Activated naive CD8-positive, alpha-beta T cell treated with anti-CD3 and anti-CD28 coated beads, Interleukin-2, amount 50 U/mL, for 16 hours (primary cell): ENCODE measurements at regions not wholly inside any gene's neighbourhood (a gene's known extent, or its start where the extent isn't known, plus 50 kb on each side); places are given as distances from the start of the nearest gene placed in this dataset.
"Not testable (repeated sequence)": the region's sequence is repeated elsewhere in the genome, so short reads cannot be mapped to it uniquely, and the experiment has no call there.

ENCODE experiments used
- DNase-seq: peaks from one replicate; pipeline ENCODE4 v3.0.0-alpha.2; 2020; ENCODE audit warnings: low read depth, low spot score

DNA sequence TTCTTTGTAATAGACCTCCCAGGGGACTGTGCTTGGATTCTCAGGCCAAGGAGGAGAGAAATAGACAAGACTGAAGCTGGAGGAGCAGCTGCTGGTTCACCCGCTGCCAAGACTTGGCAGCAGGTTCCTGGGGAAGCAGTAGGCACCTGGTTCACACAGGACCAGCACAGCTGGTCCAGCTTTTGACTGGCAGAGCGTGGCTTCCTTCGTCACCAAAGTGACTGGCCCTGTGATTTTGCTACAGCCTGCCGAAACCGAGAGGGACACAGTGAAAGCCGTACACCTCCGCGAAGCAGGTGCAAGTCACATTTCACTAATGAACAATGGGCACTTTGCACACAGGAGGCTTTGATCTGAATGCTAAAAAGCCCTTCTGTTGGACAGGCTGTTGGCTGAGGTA lies 199.0 kb downstream of the RNF144B start:
- DNase-seq: no peak

DNA sequence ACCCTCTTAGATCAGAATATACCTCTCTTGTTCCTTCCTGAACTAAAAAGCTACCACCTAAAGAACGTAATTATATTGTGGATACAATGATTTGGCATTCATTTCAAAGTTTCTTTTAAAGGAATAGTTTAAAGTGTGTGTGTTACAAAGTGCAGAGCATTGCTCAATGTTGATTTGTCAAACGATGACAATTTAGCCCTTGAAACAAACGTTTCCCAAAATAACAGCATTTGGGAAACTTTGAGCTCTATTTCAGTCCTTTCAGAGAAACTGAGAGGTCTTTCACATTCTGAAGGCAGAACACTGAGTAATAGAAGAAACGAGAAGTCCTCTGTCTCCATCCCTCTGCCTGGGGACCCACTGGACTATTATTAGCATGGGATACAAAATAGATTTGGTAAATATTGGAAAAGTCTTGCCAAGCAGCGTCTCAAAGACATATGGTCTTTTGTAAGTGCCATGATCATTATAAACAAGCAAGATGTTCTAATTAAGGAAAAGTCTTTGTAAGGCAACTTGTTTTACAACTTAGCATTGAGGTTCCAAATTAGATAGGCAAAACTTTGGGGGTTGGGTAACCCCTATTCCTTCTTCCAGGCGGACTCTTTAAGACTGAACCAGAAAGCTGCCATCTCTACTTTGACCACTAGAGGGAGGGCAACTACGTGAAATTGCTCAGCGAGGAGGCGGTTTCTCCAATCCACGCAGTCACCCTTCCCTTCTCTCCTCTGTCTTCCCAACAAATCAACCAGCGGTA lies 208.8 kb downstream of the RNF144B start:
- peak; percentile 1 for DNase-seq

- DNase-seq: no peak
Observed at GRCh38 chr6:18596531-18596835, 209.3 kb downstream of the RNF144B start.

GRCh38 chr6:18598551-18599264 lies 211.6 kb downstream of the RNF144B start:
- DNase-seq: no peak

DNA sequence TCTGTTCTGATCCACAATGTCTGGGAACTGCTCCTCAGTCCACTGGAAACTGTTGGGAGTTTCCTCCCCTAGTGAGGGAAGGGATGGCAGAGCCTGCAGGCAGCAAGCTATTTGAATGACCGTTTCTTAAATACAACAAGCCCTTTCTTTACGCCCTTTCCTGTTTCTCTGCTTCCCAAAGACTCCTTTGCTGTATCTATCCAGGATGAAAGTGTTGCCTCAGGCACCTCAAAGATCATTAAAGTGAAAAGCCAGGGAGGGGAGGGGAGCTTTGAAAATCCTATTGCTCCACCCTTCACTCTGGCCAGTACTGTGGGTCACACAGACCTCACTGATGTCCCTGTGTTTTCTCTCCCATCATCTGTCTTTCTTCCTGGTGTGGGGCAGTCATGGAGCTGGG lies 213.1 kb downstream of the RNF144B start:
- no peak for DNase-seq

DNA sequence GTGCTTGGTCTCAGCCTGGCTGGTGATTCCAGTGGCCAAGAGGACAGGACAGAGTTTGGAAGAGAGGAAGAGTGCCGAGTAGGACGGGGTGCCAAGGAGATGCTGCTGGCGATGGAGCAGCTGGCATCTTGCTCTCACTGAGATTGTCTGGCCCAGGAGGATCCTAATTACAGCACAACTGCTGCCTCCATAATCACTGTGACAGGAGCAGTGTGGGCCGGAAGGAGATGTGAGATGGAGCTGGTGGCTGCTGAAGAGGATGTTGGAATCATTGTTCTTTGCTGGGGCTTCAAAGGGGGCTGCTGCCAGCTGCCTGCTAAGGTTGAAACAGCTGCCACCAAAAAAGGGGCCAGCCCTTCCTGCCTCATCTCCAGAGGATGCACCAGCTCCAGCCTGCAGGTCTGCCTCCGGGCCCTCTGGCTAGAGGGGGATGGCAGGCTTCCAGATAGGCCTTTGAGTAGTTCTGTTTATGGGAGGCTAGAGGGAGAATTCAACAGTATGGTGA lies 214.4 kb downstream of the RNF144B start:
- no peak for DNase-seq

GRCh38 chr6:18602931-18603330 lies 215.8 kb downstream of the RNF144B start:
- no peak for DNase-seq

GRCh38 chr6:18603361-18603760 lies 216.2 kb downstream of the RNF144B start:
- DNase-seq: no peak

GRCh38 chr6:18605841-18606240 lies 218.7 kb downstream of the RNF144B start:
- DNase-seq: no peak

DNA sequence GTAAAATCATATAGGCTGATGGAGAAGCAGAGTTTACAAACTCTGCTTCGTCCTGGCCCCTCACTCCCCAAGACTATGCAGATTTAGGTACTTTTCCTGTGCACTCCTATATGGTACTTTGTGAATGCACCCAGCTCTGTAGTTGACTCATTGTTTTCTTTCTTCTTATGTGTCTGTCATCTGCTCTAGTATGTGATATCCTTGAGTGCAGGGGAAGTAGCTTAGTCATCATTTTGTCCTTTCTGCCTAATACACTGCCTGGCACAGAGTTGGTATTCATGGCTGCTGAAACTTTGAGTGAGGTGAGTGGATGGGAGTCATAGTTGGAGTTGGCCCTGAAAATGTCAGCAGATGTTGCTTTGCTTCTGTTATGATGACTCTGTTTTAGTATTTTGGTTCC lies 222.6 kb downstream of the RNF144B start:
- DNase-seq: no peak

- no peak for DNase-seq
Observed at GRCh38 chr6:18613319-18613925, 226.3 kb downstream of the RNF144B start.

GRCh38 chr6:18629571-18629970 lies 242.4 kb downstream of the RNF144B start:
- no peak for DNase-seq

GRCh38 chr6:18632670-18633410 lies 245.7 kb downstream of the RNF144B start:
- DNase-seq: no peak

GRCh38 chr6:18634912-18635311 lies 247.8 kb downstream of the RNF144B start:
- DNase-seq: no peak

DNA sequence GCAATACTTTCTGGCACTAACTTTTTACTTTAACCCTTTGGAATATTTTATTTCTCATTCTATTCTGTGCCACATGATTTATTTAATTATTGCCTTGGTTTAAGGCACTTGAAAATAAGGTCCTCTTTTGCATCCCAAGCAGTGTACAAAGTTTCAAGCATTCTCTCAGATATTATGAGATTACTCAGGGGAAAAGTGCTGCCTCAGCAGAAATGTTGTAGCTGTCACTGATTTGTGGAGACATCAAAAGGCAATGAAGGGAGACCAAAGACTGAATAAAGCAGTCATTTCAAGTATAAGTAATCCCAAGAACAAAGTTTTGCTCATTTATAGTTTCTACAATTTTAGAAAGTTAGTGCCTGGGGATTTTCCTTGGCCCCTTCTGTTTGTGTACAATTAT lies 253.0 kb downstream of the RNF144B start:
- DNase-seq: no peak

- no peak for DNase-seq
Observed at GRCh38 chr6:18640754-18641153, 253.6 kb downstream of the RNF144B start.

DNA sequence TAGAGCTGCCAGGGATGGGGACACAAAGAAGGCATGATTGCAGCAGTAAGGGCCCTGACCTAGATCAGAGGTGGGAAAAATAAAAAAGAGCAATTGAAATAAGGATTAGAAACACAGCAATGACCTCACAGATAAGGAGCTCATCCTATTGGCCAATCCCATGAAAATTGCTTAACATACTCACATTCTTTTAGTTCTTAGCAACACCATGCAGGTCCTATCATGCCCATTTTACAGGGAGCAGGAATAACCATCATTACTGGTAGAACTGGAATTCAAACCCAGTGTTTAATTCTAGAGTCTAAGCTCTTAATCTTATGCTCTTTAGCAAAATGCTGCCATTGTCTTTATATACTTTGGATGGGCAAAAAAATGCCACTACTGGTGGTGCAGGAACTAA lies 267.7 kb downstream of the RNF144B start:
- DNase-seq: no peak

GRCh38 chr6:18656506-18656905 lies 269.4 kb downstream of the RNF144B start:
- DNase-seq: no peak

DNA sequence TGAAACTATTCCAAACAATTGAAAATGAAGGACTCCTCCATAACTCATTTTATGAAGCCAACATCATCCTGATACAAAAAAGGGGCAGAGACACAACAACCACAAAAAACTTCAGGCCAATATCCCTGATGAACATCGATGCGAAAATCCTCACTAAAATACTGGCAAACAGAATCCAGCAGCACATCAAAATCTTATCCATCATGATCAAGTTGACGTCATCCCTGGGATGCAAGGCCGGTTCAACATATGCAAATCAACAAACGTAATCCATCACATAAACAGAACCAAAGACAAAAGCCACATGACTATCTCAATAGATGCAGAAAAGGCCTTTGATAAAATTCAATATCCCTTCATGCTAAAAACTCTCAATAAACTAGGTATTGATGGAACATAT lies 272.8 kb downstream of the RNF144B start:
- not testable (repeated sequence) for DNase-seq

DNA sequence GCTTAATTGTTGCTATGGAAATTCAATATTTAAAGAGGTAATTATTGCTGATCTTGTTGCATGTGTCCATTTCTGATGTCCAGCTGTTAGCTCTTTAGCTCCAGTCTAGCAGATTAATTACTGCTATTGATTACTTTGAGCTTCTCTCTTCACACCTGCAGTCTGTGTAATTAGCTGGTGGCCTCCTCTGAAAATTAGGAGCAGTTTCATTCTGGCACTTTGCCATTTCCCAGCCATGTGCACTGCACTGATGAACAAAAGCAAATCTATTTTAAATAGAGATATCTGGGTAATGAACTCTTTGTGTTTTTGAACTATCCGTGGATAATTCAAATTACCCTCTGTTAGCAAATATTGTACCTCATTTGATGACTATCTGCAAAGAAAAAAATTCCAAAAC lies 275.9 kb downstream of the RNF144B start:
- no peak for DNase-seq

DNA sequence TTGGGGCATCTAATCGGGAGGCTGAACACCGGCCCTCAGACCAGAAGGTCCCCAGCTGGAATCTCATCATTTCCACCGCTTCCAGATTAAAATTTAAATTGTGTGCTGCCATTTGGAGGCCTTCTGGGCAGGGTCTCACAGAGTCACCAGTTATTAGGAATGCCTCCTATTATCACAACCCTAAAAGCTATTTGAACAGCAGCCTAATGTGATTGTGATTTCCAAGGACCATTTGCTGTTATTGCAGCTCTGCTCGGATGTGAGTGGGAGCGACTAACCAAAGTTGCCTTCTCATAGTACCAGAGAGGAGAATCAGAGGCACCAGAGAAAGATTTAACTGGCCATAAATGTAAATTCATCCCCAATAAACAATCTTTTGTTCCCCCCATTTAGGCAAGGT lies 277.3 kb downstream of the RNF144B start:
- DNase-seq: no peak

DNA sequence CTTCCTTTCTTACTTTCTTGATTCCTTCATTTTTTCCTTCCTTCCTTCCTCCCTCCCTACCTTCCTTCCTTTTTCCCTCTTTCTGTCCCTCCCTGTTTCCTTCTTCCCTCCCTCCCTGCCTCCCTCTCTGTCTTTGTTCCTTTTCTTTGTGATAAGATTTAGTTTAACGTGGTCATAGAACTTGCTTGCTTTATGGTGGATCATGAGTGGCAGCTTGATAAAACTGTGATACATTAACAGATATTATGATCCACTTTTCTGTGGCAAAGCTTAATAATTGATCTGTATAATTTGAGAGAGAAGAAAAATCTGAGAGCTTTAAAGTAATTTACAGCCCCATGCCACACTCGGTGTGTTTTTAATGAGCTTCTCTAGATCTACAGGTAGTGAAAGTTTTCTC lies 280.5 kb downstream of the RNF144B start:
- DNase-seq: no peak
